ENCODE measurements at regions not wholly inside any gene's neighbourhood (a gene's known extent, or its start where the extent isn't known, plus 50 kb on each side); places are given as distances from the start of the nearest gene placed in this dataset.

- DNase-seq (ENCODE audit: low spot score), result no peak
- TF ChIP-seq CTCF (IDR thresholded peaks at IDR 0.05; ENCODE audit: extremely low read depth, insufficient read depth, missing control alignments), result no peak
- in situ Hi-C loops (cut with MboI; ENCODE audit: low pct_unique_long_range_greater_than_20kb, low sequenced_read_pairs, unreplicated experiment), result no loop called here
Measured at GRCh38 chr9:82080265-82080664, 91.7 kb downstream of the SPATA31D1 start.

- in situ Hi-C loops (cut with MboI; ENCODE audit: low pct_unique_long_range_greater_than_20kb, low sequenced_read_pairs, unreplicated experiment), result no loop called here
- no peak for DNase-seq (ENCODE audit: low spot score)
- no peak for TF ChIP-seq CTCF (IDR thresholded peaks at IDR 0.05; ENCODE audit: extremely low read depth, insufficient read depth, missing control alignments)
Measured at GRCh38 chr9:82081496-82081895, 92.9 kb downstream of the SPATA31D1 start.

GRCh38 chr9:82082563-82082962 lies 94.0 kb downstream of the SPATA31D1 start:
- DNase-seq (ENCODE audit: low spot score), result no peak
- in situ Hi-C loops (cut with MboI; ENCODE audit: low pct_unique_long_range_greater_than_20kb, low sequenced_read_pairs, unreplicated experiment), result no loop called here
- TF ChIP-seq CTCF (IDR thresholded peaks at IDR 0.05; ENCODE audit: extremely low read depth, insufficient read depth, missing control alignments), result no peak

GRCh38 chr9:82088591-82088990 lies 100.0 kb downstream of the SPATA31D1 start:
- DNase-seq (ENCODE audit: low spot score), result no peak
- TF ChIP-seq CTCF (IDR thresholded peaks at IDR 0.05; ENCODE audit: extremely low read depth, insufficient read depth, missing control alignments), result no peak
- in situ Hi-C loops (cut with MboI; ENCODE audit: low pct_unique_long_range_greater_than_20kb, low sequenced_read_pairs, unreplicated experiment), result no loop called here

GRCh38 chr9:82090046-82090445 lies 101.5 kb downstream of the SPATA31D1 start:
- in situ Hi-C loops (cut with MboI; ENCODE audit: low pct_unique_long_range_greater_than_20kb, low sequenced_read_pairs, unreplicated experiment), result no loop called here
- TF ChIP-seq CTCF (IDR thresholded peaks at IDR 0.05; ENCODE audit: extremely low read depth, insufficient read depth, missing control alignments), result no peak
- DNase-seq (ENCODE audit: low spot score), result no peak

GRCh38 chr9:82091100-82091499 lies 102.5 kb downstream of the SPATA31D1 start:
- DNase-seq (ENCODE audit: low spot score), result no peak
- TF ChIP-seq CTCF (IDR thresholded peaks at IDR 0.05; ENCODE audit: extremely low read depth, insufficient read depth, missing control alignments), result no peak
- in situ Hi-C loops (cut with MboI; ENCODE audit: low pct_unique_long_range_greater_than_20kb, low sequenced_read_pairs, unreplicated experiment), result no loop called here

GRCh38 chr9:82091610-82092009 lies 103.0 kb downstream of the SPATA31D1 start:
- TF ChIP-seq CTCF (IDR thresholded peaks at IDR 0.05; ENCODE audit: extremely low read depth, insufficient read depth, missing control alignments), result no peak
- in situ Hi-C loops (cut with MboI; ENCODE audit: low pct_unique_long_range_greater_than_20kb, low sequenced_read_pairs, unreplicated experiment), result no loop called here
- DNase-seq (ENCODE audit: low spot score), result peak; percentile 17

Measured in GM13977 (cell line).